ENCODE measurements at regions not wholly inside any gene's neighbourhood (a gene's known extent, or its start where the extent isn't known, plus 50 kb on each side); places are given as distances from the start of the nearest gene placed in this dataset.

DNA sequence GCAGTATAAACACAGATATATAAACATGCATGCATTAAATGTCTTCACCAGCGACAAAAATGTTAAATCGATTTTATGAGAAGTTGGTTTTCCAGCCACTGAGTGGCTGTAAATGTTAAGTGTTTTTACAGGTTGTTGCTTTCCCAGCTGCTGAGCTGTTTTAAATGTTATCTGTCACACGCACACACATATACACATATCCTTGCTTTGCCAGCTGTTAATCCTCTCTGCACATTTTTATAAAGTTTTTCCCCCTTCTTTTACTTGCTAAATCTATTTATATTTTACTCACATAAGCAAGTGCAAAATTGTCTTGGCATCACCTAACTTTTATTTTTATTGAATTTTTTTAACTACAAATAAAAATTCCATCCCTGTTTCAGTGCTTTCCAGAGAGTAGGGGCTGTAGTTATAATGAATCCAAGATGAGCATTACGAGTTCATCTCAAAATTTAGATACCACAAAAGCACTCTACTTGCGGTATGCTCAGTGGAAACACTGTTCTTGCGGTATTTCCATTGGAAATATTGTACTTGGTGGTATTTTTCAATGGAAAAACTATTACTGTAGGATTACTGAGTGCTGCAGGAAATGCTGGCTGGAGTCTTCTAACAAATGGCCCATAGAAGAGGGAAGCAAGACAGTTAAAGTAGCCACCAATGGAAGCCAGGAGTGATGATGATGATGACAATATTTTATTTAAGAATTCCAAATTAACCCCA, 124.9 kb upstream of the KCNJ16 start:
- no peak for DNase-seq (ENCODE audit: low spot score)

DNA sequence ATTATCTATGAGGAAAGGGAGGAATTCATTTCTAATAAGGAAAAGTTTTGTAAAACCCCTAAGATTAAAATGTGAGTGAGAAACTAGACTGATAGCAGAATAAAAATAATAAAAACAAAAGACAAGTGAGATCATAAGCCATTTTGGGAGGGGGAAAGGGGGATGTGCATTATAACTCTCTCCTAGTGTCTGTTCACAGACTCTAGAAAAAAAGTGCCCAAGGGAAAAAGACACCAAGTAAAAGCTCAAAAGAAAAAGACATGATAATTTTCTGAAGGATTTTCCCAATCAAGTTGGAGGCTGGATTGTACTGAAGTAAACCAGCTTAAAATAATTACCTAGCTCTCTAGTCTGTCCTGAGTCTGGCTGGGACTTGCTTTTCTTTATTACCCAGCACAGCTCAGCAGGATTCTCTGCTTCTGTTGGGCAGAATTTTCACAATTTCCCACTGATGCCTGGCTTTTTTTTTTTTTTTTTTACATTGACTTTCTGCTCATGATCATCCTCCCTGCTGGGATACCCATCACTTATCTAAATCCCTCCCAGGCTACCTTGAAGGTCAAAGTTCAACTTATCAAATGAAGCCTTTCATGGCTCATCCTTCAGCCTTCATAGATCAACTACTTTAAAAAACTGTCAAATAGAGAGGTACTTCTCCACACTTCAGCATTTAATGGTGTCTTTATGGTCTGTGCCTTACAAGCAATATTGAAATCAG, 124.2 kb upstream of the KCNJ16 start:
- DNase-seq (ENCODE audit: low spot score): no peak

DNA sequence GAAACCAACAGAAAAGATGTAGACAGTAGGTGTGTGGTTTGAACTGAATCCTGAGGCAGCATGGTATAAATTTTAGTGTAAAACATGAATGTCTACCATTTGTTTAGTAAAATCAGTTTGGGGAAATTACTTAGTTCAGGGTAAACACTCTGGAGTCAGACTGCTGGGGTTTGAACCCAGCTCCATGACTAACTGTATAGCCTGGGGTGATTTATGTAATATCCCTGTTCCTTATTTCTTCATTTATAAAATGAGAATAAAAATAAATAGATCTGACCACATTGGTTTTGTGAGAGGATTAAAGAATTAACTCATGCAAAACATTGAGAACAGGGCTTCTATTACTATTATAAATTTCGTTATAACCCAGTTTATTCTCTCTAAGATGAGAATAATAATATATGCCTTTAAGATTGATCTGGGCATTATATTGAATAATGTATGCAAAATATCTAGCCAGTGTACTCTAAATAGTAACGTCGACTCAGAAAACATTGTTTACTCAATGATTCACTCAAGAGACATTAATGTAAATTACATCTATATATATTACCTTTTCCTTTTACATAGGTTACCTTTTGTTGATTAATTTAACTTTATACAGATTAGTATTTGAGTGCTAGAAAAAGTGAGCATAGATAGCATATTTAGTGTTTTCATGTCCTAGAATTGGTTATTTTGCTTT, 120.6 kb upstream of the KCNJ16 start:
- no peak for DNase-seq (ENCODE audit: low spot score)

DNA sequence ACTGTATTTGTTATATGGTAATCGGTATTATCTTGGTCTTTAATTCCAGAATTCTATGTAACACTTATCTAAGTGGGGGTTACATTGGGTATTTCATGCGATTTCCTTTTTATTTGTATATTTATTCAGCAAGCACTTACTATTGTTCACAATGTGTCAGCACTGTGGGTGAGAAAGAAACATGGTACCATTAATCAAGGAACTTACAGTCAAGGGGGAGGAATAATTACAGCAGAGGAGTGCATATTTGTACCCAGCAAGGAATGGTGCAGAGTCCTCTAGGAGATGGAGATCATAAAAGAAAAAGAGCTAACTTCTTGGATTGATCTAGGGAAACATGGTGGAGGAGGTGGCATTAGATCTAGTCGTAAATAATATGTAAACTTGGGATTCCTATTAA, 117.0 kb upstream of the KCNJ16 start:
- DNase-seq (ENCODE audit: low spot score): no peak

DNA sequence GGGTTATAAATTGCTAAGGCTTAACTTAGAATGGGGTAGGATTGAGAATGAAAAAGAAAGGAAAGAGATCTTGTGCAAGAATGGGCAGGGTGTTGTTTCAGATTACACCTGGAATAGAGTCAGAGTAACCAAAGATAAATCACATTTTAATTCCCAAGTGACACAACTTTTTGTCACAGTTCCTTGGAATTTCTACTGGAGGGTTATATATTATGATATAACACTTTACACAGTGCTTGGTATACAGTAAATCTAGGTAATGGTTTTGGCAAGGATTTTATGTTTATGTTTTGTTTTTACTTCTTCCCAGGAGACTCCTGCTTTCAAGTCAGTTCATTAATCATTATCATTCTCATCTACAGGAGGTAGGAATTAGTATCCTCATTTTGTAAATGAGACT, 115.7 kb upstream of the KCNJ16 start:
- no peak for DNase-seq (ENCODE audit: low spot score)

DNA sequence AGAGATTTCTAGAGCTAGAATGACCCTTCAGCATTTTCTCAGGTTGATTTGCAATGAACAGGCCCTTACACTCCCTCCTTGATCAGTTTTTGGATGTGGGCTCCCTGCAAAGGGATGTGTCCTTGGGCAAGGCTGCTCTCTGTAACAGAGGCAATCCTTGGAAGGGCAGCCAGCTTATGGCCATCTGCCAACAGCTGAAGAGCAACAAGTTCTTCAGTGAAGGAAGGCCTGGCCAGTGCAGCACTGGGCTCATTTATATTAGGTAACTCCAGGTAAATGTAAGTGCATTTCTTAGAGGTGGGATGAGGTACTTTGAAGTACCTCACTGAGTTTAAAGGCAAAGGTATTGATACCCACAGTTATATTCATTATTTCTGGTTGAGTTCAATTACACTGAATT, 114.3 kb upstream of the KCNJ16 start:
- no peak for DNase-seq (ENCODE audit: low spot score)

DNA sequence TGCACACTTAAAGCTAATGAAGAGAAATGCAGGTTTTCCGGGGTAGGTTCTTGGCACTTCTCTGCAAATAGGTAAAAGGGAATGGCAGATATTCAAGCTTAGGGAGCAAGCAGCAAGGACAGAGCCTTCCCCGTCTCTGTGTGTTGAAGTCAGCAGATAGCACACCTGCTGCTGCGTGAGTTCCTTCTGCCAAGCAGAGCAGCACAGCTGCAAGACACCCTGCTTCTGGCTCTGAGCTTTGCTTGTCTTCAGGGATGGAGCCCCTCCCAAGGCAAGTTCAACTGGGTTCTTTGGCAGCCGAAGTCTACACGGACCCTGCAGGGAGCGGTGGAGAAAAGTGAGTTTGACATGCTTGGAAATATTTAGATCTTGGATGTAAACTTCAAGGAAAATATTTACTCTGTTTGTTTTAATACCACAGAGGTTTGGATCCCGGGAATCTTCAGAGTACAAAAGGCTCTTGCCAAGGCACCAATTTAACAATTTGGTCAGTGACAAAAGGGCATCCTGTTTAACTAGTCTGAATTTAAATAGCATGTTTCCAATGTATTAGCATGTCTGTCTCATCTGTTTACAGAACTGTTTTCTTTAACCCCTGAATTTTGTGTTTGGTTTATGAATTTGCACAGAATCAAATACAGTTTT, 113.4 kb upstream of the KCNJ16 start:
- no peak for DNase-seq (ENCODE audit: low spot score)

DNA sequence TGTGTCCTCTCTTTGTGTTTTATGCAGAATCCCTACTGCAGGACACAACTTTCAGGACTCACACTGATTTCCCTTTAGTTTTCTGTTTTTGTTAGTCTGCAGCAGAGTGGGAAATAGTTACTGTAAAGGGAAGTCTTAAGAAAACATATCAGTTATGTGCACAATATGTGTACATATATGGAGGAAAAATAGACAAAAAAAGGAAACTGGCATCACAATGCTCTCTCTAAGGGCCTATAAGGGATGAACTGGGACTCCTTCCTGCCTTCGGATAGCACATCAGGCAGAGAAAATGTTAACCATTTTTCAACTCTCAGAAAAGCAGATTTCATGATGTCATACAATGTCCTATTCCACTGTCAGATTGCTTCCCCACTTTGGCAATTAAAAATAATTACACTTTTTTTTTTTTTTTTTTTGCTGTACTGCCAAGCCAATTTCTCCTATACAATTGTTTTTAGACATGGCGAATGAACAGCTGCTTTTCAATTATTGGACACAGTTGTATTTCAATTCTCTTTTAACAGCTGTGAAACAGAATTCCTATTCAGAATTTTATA, 112.5 kb upstream of the KCNJ16 start:
- no peak for DNase-seq (ENCODE audit: low spot score)

DNA sequence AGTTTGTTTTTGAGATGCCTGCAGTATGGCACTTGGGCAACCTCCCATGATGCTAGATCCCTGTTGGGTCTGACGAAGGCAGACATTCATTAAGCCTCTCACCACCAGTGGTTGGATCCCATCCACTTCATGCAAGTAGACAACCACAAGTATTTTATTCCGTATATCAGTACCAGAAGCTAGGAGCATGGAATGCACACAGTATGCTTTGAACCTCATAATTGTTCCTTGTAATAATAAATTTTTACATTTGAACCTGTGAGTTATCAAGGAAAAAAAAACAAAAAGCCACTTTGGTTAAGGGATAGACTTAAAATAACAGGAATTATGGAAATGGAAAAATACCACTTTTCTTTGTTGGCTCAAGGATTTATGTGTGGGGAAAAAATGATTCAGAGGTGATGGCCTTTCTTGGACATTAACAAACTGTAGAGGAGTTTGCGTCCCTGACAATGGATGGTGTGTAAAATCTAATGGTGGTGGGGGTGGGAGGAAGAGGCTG, 107.1 kb upstream of the KCNJ16 start:
- DNase-seq (ENCODE audit: low spot score): no peak

DNA sequence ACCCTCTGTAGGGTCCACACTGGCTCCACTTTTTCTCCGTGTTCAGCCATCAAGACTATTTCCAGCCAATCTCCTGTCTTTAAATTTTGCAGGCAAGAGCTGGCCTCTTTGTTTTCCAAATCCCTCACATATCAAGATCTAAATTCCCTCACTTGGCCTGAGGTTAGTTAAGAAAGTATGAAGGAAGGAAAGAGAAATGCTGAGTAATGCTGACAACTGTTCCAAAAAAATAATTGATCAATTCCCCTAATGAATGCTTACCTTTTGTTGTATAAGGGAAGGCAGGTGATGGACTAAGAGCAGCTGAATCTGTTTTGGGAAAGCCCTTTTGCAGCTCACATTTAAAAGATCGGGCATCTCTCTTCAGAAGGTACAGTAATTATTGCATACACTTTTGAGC, 105.1 kb upstream of the KCNJ16 start:
- DNase-seq (ENCODE audit: low spot score): no peak

DNA sequence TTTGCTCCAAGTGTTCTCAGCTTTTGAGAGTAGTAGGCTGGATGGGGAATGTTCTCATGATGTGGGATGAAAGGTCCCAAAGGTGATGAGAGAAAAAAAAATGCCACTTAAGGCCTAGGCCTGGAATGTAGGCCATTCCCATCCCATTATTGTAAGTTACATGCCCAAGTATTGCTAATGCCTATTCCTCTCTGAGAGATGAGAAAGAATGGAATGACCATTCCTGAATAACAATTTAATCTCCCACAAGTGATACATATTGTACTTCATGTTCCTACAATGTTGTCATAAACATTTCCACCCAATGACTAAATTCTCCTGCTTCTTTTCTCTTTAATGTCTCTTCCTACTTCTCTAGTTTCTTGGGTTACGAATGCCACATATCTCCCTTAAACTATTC, 102.8 kb upstream of the KCNJ16 start:
- no peak for DNase-seq (ENCODE audit: low spot score)

DNA sequence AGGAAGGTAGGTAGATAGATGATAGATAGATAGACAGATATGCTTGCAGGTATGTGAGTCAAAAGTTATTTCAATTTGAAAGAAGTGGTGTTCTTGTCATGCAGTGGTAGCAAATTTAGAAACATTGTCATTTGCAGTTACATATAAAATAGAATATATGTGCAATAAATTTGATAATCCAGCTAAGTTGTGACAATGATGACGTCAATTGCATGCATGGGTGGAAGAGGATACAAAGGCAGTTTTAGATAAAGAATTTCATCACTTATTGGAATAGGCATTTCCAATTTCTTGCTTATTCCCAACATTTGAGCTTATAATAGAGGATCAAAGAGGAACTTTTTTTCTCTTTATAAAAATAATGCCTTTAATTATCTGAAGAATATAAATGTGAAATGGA, 99.2 kb upstream of the KCNJ16 start:
- no peak for DNase-seq (ENCODE audit: low spot score)

DNA sequence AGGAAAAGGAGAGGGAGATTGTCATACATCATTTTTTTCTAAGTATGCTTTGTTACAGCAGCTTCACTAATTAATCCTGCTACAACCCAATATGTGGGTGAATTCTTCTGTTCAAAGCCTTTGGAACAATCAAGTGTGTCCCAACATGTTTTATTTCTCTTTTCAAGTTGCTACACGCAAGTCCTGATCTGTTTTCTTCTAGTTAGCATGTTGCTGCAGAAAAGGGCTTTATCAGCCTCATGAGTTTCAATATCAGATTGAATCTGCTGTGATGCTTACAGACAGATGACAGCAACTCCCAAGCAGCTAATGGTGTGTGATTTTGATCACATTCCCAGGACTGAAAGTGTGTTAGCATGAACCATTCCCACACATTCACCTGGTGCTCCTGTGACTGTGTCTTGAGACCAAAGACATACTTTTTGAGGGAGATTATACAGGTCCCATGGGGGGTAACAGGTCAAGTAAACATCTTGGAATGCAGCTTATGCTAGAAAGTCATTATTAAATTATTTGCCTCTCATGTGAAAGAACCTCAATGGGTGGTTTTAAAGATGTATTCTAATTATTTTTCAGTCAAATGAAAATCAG, 96.9 kb upstream of the KCNJ16 start:
- DNase-seq (ENCODE audit: low spot score): no peak

DNA sequence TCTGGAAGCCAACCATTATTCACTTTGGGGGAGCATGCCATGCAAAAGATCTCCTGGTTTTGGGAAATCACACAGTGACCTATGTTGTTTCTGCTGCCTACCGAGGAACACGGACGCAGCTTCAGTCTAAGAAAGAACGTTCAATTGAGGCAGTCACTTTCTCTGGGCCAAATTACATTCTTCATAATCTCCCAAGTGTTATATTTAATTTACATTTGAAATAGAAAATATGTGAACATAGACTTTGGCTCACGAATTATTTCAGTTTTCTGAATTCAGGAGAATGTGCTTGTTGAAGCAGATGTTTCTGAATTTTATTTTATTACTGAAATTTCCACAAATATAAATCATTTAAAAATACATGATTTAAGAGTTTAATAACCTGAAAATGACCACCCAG, 93.6 kb upstream of the KCNJ16 start:
- no peak for DNase-seq (ENCODE audit: low spot score)

DNA sequence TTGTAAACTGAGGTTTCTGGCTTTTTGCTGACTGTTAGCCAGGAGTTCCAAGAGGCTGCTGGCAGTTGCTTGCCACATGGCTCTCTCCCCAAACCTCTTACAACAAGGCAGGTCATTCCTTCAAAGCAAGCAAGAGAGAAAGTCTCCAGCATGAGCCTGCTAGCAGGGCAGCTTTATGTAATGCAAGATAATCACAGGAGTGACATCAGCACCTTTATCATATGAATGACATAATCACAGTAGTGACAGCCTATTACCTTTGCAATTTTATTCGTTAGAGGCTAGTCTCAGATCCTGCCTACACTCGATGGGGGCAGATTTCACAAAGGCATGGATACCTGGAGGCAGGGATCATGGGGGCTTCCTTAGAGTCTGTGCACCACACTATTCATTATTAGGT, 79.5 kb upstream of the KCNJ16 start:
- DNase-seq (ENCODE audit: low spot score): no peak

DNA sequence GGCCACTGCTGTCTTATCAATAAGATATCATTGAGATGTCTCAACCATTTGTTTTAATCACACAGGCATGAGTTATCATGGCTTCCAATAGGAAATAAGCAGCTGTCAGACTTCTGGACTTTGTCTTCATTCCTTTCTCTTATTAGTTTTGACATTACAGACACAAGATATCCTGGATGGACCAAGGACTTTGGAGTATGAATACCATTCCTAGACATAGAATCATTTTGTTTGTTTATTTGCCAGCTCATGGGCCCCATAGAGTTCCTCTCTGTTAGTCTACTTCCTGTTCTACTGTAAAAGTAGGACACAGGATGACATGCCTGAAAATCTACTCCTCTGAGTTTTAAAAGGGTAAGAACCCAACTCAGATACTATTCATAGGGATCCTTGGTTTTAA, 77.7 kb upstream of the KCNJ16 start:
- DNase-seq (ENCODE audit: low spot score): no peak

DNA sequence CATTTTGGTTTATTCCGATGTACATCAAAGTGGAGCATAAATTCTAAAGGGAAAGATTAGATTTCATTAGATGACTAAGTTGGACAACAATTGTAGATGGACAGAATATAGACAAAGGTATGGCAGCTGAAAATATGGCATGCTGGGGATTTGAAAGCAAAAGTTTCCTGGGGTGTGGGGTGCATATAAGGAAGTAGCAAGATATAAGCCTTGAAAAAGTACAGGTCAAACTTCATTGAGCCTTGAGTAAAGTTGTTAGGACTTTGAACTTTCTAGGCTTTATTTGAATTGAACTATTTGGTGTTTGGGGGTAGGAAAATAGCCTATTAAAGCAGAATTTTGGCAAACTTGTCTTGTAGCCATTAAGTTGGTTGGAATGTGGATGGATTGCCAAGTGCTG, 75.8 kb upstream of the KCNJ16 start:
- no peak for DNase-seq (ENCODE audit: low spot score)

DNA sequence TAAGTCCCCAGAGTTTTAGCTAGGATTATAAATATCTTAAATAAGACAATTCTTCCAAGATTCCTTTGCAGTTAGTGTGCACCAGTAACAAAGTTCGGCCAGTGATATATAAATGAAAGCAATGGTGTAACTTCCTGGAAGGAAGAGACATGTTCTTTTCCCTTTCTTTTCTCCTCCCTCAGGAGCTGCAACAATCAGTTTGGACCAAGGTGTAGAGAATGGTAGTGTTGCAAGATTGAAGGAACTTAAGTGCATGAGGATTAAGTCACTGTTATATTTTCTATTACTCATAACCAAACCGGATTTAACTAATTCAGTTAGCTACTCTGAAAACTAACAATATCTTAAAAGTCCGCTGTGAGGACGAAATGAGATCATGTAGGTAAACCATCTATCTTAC, 68.9 kb upstream of the KCNJ16 start:
- no peak for DNase-seq (ENCODE audit: low spot score)

DNA sequence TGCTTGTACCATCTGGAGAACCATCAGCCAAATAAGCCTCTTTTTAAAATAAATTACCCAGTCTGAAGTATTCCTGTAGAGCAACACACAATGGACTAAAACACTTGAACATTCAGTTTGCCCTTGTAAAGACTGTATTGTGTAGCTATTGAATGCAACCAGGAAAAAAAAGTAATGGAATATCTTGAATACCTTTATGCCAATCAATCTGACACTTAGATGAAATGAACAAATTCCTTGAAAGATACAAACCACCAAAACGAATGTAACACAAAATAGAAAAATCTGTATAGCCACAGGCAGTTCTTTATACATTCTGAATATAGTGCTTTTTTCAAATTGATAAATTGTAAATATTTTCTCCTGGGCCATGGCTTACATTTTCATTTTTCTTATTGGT, 63.3 kb upstream of the KCNJ16 start:
- DNase-seq (ENCODE audit: low spot score): no peak

DNA sequence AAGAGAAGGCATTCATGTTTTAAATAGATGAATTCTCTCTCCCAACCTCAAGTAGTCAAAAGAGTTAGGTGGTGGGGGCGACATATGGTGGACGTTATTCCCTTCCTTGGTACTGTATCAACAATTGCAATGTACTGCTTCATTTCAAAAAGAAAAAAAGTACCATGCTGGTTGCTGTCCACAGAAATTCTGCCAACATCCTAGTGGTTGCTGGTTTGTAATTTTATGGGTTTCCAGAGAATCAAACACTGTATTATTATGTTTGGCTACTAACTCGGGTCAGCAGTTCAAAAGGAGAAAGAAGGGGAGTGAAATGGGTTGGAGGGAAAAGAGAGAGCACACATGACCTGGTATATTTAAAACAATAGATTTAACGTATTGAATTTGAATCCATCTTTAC, 61.1 kb upstream of the KCNJ16 start:
- no peak for DNase-seq (ENCODE audit: low spot score)

DNA sequence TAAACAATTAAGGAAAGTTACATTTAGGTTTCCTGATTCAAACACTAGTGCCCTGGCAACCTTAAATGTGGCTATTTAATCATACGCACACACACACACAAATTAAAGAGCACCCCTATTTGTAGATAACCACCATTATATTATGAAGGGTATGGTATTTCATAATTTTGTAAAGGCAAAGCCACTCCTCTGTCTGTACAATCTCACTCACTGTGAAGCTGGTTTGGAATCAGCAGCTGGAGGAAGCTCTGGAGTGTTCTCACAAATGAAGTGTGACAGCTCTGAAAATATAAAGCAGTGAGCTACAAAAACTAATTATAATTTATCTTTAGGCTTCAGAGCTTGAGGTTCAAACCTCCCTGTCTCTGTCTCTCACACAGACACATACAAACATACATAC, 57.9 kb upstream of the KCNJ16 start:
- DNase-seq (ENCODE audit: low spot score): no peak

DNA sequence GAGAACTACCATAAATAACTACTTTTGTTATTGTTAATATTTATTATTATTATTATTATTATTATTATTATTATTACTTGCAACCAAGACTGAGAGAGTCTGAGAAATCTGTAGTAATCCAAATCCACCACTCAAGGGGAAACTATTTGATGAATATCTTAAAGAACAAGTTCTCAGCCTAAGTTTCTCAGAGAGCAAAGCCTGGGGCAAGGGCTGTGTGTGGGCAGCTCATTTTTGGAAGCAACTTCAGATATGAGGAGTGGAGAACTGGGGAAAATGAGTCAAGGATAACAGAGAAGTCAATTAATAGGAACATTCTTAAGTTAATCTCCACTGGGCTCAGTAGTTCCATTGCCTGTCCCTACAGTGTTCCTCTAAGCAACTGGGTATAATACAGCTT, 57.1 kb upstream of the KCNJ16 start:
- DNase-seq (ENCODE audit: low spot score): no peak

Measured in hematopoietic multipotent progenitor cell treated with erythropoietin and hydrocortisone succinate and interleukin-3 and kit ligand, for 17 days (in vitro differentiated cells).